Uterus (tissue), 2 donors: ENCODE measurements at regions not wholly inside any gene's neighbourhood (a gene's known extent, or its start where the extent isn't known, plus 50 kb on each side); places are given as distances from the start of the nearest gene placed in this dataset.

Experiments used
- POLR2A ChIP-seq, 2 donors: fragments of 450-650 bp; IDR thresholded peaks; one replicate each; pipeline ENCODE4 v1.6.1; 2016; ENCODE audit warnings: antibody characterized with exemption in 2 of 2, mild to moderate bottlenecking in 1 of 2, moderate library complexity in 1 of 2
- TF ChIP-seq, protein P1 (sequence below), 4 experiments: fragments of 200-600 bp in 2 of 4; fragments of 450-650 bp in 2 of 4; sonication (generic) in 2 of 4; IDR thresholded peaks; one replicate each; pipeline ENCODE4 v1.5.1; 2016 to 2019; ENCODE audit warnings: antibody characterized with exemption in 4 of 4, mild to moderate bottlenecking in 2 of 4, moderate library complexity in 1 of 4

- TF ChIP-seq, protein P1, sequence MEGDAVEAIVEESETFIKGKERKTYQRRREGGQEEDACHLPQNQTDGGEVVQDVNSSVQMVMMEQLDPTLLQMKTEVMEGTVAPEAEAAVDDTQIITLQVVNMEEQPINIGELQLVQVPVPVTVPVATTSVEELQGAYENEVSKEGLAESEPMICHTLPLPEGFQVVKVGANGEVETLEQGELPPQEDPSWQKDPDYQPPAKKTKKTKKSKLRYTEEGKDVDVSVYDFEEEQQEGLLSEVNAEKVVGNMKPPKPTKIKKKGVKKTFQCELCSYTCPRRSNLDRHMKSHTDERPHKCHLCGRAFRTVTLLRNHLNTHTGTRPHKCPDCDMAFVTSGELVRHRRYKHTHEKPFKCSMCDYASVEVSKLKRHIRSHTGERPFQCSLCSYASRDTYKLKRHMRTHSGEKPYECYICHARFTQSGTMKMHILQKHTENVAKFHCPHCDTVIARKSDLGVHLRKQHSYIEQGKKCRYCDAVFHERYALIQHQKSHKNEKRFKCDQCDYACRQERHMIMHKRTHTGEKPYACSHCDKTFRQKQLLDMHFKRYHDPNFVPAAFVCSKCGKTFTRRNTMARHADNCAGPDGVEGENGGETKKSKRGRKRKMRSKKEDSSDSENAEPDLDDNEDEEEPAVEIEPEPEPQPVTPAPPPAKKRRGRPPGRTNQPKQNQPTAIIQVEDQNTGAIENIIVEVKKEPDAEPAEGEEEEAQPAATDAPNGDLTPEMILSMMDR (IDR thresholded peaks at IDR 0.05): no peak
- TF ChIP-seq POLR2A (IDR thresholded peaks at IDR 0.05): no peak
Measured at GRCh38 chr3:20648921-20649381, 462.9 kb upstream of the SGO1 start.
